ENCODE measurements at regions not wholly inside any gene's neighbourhood (a gene's known extent, or its start where the extent isn't known, plus 50 kb on each side); places are given as distances from the start of the nearest gene placed in this dataset.

GRCh38 chr7:153103202-153103601 lies 343.6 kb downstream of the ACTR3B start:
- intact Hi-C loops (cut with micrococcal nuclease; ENCODE audit: unreplicated experiment) = no loop called here
- no peak overlapping the region for H3K4me2 ChIP-seq (ENCODE audit: low read length)

DNA sequence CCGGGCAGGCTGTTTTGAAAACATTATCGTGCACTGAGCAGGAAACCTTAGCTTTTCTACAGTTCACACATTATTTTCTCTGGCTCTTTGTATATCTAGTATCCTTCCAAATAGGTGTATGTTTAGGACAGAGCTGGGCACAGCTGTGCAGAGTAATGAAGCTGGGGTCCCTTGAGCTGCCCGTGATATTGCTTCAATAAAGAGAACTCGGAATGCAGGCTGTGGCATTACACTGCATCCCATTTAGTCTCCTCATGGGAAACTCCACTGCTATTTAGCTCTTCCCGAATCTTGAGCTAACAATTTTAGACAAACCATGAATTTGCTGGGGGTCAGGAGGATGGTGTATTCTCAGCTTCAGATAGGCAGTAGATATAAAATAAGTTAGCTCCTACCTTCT lies 348.3 kb downstream of the ACTR3B start:
- Histone ChIP-seq H3K4me1 (ENCODE audit: insufficient read depth, low read length, poor library complexity, severe bottlenecking) (no peaks in the 10 kb centered on the region), H3K4me3 (ENCODE audit: low read depth, low read length, poor library complexity, severe bottlenecking) (no peak overlapping the region), H3K36me3 (ENCODE audit: insufficient read depth, low read length) (no peaks in the 10 kb centered on the region), H4K20me1 (ENCODE audit: insufficient read depth, low read length) (no peaks in the 10 kb centered on the region), H3K4me2 (ENCODE audit: low read length) (no peak overlapping the region), H3K9me3 (ENCODE audit: low read length) (no peaks in the 10 kb centered on the region), H2AFZ (ENCODE audit: low read length) (no peak overlapping the region), H3K9me2 (ENCODE audit: insufficient read depth, low read length) (no peaks in the 10 kb centered on the region), H3K27ac (ENCODE audit: low read depth, low read length, poor library complexity, severe bottlenecking) (no peak overlapping the region), H3K79me2 (ENCODE audit: insufficient read depth, low read depth, low read length) (no peaks in the 10 kb centered on the region)
- CTCF ChIA-PET (ENCODE audit: unreplicated experiment) = no interaction called here
- intact Hi-C loops (cut with micrococcal nuclease; ENCODE audit: unreplicated experiment) = no loop called here
- TF ChIP-seq, protein P1, sequence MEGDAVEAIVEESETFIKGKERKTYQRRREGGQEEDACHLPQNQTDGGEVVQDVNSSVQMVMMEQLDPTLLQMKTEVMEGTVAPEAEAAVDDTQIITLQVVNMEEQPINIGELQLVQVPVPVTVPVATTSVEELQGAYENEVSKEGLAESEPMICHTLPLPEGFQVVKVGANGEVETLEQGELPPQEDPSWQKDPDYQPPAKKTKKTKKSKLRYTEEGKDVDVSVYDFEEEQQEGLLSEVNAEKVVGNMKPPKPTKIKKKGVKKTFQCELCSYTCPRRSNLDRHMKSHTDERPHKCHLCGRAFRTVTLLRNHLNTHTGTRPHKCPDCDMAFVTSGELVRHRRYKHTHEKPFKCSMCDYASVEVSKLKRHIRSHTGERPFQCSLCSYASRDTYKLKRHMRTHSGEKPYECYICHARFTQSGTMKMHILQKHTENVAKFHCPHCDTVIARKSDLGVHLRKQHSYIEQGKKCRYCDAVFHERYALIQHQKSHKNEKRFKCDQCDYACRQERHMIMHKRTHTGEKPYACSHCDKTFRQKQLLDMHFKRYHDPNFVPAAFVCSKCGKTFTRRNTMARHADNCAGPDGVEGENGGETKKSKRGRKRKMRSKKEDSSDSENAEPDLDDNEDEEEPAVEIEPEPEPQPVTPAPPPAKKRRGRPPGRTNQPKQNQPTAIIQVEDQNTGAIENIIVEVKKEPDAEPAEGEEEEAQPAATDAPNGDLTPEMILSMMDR (conservative IDR thresholded peaks at IDR 0.05; ENCODE audit: low read length) = no peak
- TF ChIP-seq EZH2phosphoT487 (IDR thresholded peaks at IDR 0.05; ENCODE audit: borderline replicate concordance, low read depth, low read length) = no peak
- BruUV-seq (replicated peaks) = no TSS peak
- DNase-seq (ENCODE audit: low spot score) = no peak
- POLR2A ChIA-PET = interaction anchor here (0.6 kb wide), 1 partner anchor 250 kb away, joined by 4 read pairs; no protein-coding TSS in a partner anchor

More at GRCh38 chr7:153103202-153103601, 343.6 kb downstream of the ACTR3B start:
- no peak for TF ChIP-seq EZH2phosphoT487 (IDR thresholded peaks at IDR 0.05; ENCODE audit: borderline replicate concordance, low read depth, low read length)
- TF ChIP-seq, protein P1 (conservative IDR thresholded peaks at IDR 0.05; ENCODE audit: low read length) = no peak
- Histone ChIP-seq H3K9me3 (ENCODE audit: low read length) (no peaks in the 10 kb centered on the region), H3K36me3 (ENCODE audit: insufficient read depth, low read length) (no peaks in the 10 kb centered on the region), H3K79me2 (ENCODE audit: insufficient read depth, low read depth, low read length) (no peaks in the 10 kb centered on the region), H3K9me2 (ENCODE audit: insufficient read depth, low read length) (no peaks in the 10 kb centered on the region), H2AFZ (ENCODE audit: low read length) (no peak overlapping the region), H3K4me1 (ENCODE audit: insufficient read depth, low read length, poor library complexity, severe bottlenecking) (no peaks in the 10 kb centered on the region), H3K27ac (ENCODE audit: low read depth, low read length, poor library complexity, severe bottlenecking) (no peak overlapping the region), H4K20me1 (ENCODE audit: insufficient read depth, low read length) (no peaks in the 10 kb centered on the region), H3K4me3 (ENCODE audit: low read depth, low read length, poor library complexity, severe bottlenecking) (no peak overlapping the region)
- no TSS peak for BruUV-seq (replicated peaks)
- CTCF ChIA-PET (ENCODE audit: unreplicated experiment) = no interaction called here
- DNase-seq (ENCODE audit: low spot score) = no peak
- POLR2A ChIA-PET = no interaction called here

DNA sequence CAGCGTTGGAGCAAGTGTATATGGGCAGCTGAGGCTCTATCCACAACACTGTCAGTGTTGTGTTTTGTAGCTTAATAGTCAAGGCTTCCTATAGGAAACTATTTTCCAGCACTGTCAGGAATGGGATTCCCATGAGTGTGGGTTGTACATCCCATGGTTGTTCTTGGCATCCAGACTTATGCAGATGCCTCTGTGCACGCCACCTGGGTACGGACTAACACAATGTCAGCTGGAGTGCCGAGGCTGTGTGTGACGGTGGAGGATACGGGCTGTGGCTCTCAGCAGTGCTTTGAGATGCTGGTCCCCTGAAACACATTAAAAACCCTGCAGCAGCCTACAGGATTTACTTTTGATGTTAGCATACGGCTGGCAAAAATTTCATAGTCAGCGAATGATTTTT lies 350.0 kb downstream of the ACTR3B start:
- BruUV-seq (replicated peaks) = no TSS peak
- no peak overlapping the region for H3K4me2 ChIP-seq (ENCODE audit: low read length)
- TF ChIP-seq, protein P1 (conservative IDR thresholded peaks at IDR 0.05; ENCODE audit: low read length) = no peak
- TF ChIP-seq EZH2phosphoT487 (IDR thresholded peaks at IDR 0.05; ENCODE audit: borderline replicate concordance, low read depth, low read length) = no peak
- intact Hi-C loops (cut with micrococcal nuclease; ENCODE audit: unreplicated experiment) = no loop called here
- POLR2A ChIA-PET = interaction anchor here (0.5 kb wide), 1 partner anchor 798 kb away, joined by 3 read pairs; no protein-coding TSS in a partner anchor
- no peaks in the 10 kb centered on the region for H4K20me1 ChIP-seq (ENCODE audit: insufficient read depth, low read length)
- no peaks in the 10 kb centered on the region for H3K4me1 ChIP-seq (ENCODE audit: insufficient read depth, low read length, poor library complexity, severe bottlenecking)
- CTCF ChIA-PET (ENCODE audit: unreplicated experiment) = no interaction called here
- no peak overlapping the region for H3K4me3 ChIP-seq (ENCODE audit: low read depth, low read length, poor library complexity, severe bottlenecking)
- H3K79me2 ChIP-seq (ENCODE audit: insufficient read depth, low read depth, low read length) = no peaks in the 10 kb centered on the region
- DNase-seq (ENCODE audit: low spot score) = no peak
- H2AFZ ChIP-seq (ENCODE audit: low read length) = no peak overlapping the region
- H3K36me3 ChIP-seq (ENCODE audit: insufficient read depth, low read length) = no peaks in the 10 kb centered on the region
- no peaks in the 10 kb centered on the region for H3K9me2 ChIP-seq (ENCODE audit: insufficient read depth, low read length)
- H3K9me3 ChIP-seq (ENCODE audit: low read length) = no peaks in the 10 kb centered on the region
- no peak overlapping the region for H3K27ac ChIP-seq (ENCODE audit: low read depth, low read length, poor library complexity, severe bottlenecking)
